HG02610 (cell line): ENCODE measurements at regions not wholly inside any gene's neighbourhood (a gene's known extent, or its start where the extent isn't known, plus 50 kb on each side); places are given as distances from the start of the nearest gene placed in this dataset.

Experiments used
- ATAC-seq: cut with Tn5 transposase; IDR thresholded peaks from one replicate; pipeline ENCODE4 v1.9.1; 2021; ENCODE audit warnings: mild to moderate bottlenecking, moderate library complexity; ENCODE audit not compliant: unreplicated experiment

GRCh38 chr9:84447305-84447704 lies 106.7 kb upstream of the SLC28A3 start:
- no peak for ATAC-seq

GRCh38 chr9:84450029-84450428 lies 109.5 kb upstream of the SLC28A3 start:
- no peak for ATAC-seq

GRCh38 chr9:84456527-84456926 lies 116.0 kb upstream of the SLC28A3 start:
- no peak for ATAC-seq

- ATAC-seq: no peak
These were observed 120.1 kb upstream of the SLC28A3 start for GRCh38 chr9:84460695-84461094.

DNA sequence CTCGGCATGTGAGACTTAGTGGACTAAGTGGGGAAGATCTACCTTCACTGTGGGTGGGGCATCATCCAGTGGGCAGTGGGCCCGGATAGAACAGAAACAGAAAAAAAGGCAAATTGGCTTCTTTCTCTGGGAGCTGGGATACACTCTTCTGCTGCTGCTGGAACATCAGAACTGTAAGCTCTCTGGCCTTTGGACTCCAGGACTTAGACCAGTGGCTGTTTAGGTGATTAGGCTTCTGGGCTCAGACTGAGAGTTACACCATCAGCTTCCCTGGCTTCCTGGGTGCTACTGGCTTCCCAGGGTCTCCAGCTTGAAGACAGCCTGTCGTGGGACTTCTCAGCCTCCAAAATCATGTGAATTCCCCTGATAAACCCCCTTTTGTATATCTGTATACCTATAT lies 122.7 kb upstream of the SLC28A3 start:
- ATAC-seq: no peak

GRCh38 chr9:84466580-84467285 lies 126.2 kb upstream of the SLC28A3 start:
- no peak for ATAC-seq

DNA sequence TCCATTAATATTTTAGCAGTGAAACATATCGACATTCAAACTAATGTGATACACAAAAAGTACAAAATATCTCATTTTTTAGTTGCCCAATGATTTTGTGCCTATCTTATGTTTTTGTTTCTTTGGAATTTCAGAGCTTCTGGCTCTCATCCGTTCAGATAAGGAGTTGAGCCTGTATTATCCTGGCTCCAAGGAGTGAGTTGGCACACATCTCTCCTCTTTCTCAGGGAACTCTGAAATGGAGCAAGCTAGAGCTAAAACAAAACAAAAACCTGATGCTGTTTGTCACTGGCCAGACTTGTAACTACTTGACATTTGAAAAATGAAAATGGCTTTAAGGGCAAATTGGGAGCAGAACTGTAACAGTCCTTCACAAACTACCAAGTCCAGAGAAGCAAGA lies 131.3 kb upstream of the SLC28A3 start:
- ATAC-seq: no peak

GRCh38 chr9:84478996-84479395 lies 138.4 kb upstream of the SLC28A3 start:
- no peak for ATAC-seq

DNA sequence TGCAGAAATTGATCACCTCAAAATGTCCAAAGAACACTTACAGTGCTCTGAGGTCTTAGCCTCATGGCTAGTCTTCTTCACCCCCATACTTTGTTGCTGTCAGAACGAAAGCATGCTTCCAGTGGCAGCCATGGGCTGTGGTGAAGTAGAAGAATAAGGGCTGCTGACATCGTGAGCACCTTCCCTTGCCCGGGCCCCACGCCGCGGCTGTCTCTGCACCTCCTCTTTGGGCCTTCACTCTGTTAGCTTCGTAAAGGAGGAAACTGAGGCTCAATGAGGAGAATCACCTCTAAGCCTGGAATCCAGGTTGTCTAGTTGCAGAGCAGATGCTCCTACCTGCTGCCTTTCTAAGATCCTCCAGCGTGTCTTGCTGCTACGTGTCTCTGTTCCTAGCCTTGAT lies 139.5 kb upstream of the SLC28A3 start:
- ATAC-seq: no peak

- ATAC-seq: no peak
These were observed 140.7 kb upstream of the SLC28A3 start for GRCh38 chr9:84481231-84481630.

DNA sequence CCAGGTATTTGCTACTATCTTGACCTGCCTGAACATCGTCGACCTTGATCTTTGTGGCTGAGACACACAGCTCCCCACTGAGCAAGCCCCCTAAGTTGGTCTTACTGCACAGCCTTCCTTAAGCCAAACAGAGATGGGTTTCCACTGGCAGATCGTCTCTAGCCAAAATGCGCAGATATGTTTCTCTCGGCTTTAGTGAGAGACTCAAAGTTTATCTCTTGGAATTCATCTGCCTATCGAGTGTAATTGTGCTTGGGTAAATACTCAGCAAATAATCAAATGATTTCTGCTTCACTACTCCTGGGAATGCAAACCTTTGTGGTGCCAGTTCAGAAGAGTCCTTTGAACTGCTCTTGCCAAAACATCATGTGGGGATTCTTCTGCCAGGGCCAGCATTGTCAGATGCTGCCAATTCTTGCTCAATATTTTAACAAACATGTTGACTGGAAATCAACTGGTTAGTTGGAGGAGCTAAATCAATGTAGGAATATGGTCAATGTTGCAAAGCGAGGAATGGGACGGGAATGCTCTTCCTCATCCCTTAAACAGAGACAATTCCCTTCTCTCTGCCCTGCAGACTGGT lies 141.2 kb upstream of the SLC28A3 start:
- no peak for ATAC-seq

- ATAC-seq: no peak
These were observed 142.0 kb upstream of the SLC28A3 start for GRCh38 chr9:84482607-84483006.

DNA sequence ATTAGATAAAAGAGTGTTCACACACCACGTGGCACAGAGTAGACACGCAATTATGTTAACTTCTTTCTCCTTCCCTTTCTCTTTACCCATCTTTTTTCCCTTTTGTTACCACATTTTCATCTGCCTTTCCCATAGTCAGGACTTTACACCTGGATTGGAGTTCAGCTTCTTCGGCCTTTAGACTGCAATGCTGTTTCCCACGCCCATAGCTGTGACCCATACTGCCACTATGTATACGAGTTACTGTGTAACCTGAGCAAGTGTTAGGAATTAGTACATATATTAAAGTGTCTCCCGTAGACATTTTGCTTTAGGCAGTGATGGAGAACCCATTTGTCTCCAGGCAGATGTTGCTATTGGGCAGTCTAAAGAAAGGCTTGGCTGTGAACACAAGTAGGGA lies 143.6 kb upstream of the SLC28A3 start:
- ATAC-seq: no peak

DNA sequence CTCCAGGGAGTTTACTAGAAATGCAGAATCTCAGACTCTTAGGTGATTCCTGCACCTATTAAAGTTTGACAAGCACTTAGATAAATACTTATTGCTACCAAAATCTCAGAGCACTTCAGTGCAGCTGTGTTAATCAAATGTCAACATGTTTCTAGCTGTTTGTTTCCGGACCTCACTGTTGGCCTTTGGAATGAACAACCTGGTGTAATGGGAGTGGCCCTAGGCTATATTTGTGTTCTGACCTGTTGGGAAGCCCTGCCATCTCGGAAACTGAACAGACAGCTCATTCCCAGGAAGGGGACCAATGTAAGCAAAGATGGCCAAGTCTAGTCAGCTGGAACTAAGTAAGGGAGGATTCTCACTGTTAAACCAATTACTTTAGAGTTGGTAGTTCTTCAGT lies 145.0 kb upstream of the SLC28A3 start:
- ATAC-seq: no peak

GRCh38 chr9:84486663-84487062 lies 146.1 kb upstream of the SLC28A3 start:
- no peak for ATAC-seq

- no peak for ATAC-seq
These were observed 149.8 kb upstream of the SLC28A3 start for GRCh38 chr9:84490206-84490841.

- no peak for ATAC-seq
These were observed 150.3 kb upstream of the SLC28A3 start for GRCh38 chr9:84490842-84491325.

DNA sequence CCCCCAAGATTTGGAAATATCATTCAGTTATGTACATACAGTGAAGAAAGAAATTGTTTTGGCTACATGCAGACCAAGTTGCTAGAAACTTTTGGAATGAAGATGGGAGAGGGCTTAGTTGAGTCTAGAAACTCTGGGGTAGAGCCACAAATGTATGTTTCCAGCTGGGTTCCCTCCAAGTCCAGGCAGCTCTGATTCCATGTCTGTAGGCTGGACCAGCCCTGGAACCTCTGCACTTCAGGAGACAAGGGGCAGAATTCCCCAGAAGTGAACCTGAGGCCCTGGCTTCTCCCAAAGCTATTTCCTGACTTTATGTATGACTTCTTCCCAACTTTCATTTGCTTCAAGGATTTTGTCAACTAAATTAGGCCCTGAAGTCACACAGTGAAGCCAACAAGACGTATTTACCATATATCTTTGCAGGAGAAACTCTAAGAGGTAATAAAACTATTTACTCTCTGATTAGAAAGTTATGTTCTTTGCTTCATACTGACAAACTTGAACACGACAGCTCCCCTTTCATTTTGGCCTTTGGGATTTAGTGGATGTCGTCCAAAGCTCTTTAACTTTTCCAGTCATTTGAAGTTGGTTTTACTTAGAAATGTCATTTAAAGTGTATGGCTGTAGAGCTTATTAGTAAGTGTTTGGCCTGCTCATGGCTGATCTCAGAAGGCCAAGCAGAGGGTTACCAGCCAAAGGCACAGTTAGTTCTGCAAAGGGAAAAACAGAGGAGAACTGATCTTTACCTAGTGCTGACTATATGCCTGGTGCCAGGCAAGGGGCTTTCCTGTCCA lies 152.0 kb upstream of the SLC28A3 start:
- ATAC-seq: no peak

GRCh38 chr9:84493284-84493947 lies 152.9 kb upstream of the SLC28A3 start:
- ATAC-seq: no peak

DNA sequence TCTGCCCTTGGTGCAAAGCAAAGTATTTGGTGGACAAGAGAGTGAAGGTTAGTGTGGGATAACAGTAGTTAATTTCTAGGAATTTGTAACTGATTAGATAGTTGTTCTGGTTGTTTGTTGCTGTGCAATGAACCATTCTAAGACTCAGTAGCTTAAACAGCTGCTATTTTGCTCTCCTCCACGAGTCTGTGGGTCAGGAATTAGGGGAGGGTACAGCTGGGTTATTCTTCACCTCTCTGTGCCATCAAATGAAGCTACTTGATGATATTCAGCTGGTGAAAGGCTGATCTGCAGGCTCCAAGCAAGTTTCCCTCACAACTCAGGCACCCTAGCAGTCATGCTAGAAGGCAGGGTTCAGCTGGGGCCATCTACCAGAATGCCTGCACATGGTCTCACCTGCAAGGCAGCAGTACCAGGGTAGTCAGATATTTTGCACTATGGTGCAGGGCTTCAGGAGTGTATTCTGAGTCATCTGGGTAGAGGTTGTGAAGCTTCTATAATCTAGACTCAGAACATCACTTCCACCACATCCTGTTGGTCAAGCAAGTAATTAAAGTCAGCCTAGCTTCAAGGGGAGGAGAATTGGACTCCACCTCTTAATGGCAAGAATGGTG lies 159.5 kb upstream of the SLC28A3 start:
- peak; percentile 93 for ATAC-seq
